ENCODE measurements at regions not wholly inside any gene's neighbourhood (a gene's known extent, or its start where the extent isn't known, plus 50 kb on each side); places are given as distances from the start of the nearest gene placed in this dataset.

DNA sequence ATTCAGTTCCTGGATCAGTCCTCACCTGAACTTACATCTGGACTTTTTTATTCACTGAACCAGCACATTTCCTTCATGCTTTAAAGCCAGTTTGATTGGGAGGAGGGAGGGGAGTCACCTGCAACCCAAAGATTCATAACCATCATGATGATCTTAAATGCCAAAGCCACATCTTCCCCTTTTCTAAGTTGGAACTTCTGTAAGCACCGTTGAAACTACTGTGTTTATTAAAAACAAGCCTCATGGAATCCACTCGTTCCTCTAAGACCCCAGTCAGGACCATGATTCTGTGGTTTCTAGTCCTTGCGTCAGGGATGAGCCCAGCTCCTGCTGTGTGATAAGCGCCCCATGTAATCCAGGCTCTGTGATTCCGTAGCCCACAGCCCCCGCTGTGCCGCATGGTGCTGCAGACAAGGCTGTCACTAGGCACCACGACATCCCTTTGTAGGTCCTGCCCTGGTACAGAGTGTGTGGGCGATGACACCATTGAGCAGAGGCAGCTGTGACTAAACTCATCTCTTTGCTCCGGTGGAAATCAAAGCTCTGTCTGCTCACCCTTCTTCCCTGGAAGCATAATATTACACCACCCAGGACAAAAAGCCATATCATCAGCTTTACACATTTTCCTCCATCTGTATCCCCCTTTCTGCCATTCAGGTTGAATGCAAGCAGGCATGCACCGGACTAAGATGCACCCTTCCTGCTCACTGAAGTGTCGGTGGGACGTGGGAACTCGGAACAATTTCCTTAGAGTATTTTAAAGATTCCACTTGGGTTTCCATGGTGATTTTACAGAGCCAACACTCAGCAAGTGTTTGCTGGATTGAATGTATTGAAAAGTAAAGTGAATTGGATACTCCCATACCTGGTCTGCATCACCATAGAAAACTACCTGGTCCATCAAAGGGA, 132.0 kb upstream of the FSTL4 start:
- H3K9ac ChIP-seq (ENCODE audit: low read depth, low read length), result no peak overlapping the region
- no peak overlapping the region for H3K4me2 ChIP-seq (ENCODE audit: low read length)
- no peaks in the 10 kb centered on the region for H3K4me1 ChIP-seq (ENCODE audit: control insufficient read depth, insufficient read depth, low read length)
- H3K36me3 ChIP-seq (ENCODE audit: insufficient read depth, low read length), result no peaks in the 10 kb centered on the region
- peaks cover 19% of the 10 kb centered on the region for H3K27me3 ChIP-seq (ENCODE audit: control insufficient read depth, insufficient read depth, low read length)
- no peak overlapping the region for H3K4me3 ChIP-seq (ENCODE audit: low read length)
- peaks cover 2% of the 10 kb centered on the region for H3K9me3 ChIP-seq (replicated peaks; ENCODE audit: low read length)

- Histone ChIP-seq H3K9me3 (replicated peaks; ENCODE audit: low read length) (peaks cover 2% of the 10 kb centered on the region), H3K4me1 (ENCODE audit: control insufficient read depth, insufficient read depth, low read length) (no peaks in the 10 kb centered on the region), H3K9ac (ENCODE audit: low read depth, low read length) (no peak overlapping the region), H3K27me3 (ENCODE audit: control insufficient read depth, insufficient read depth, low read length) (peaks cover 19% of the 10 kb centered on the region), H3K4me3 (ENCODE audit: low read length) (no peak overlapping the region), H3K36me3 (ENCODE audit: insufficient read depth, low read length) (no peaks in the 10 kb centered on the region), H3K4me2 (ENCODE audit: low read length) (no peak overlapping the region)
Observed at GRCh38 chr5:133742431-133742988, 130.2 kb upstream of the FSTL4 start.

DNA sequence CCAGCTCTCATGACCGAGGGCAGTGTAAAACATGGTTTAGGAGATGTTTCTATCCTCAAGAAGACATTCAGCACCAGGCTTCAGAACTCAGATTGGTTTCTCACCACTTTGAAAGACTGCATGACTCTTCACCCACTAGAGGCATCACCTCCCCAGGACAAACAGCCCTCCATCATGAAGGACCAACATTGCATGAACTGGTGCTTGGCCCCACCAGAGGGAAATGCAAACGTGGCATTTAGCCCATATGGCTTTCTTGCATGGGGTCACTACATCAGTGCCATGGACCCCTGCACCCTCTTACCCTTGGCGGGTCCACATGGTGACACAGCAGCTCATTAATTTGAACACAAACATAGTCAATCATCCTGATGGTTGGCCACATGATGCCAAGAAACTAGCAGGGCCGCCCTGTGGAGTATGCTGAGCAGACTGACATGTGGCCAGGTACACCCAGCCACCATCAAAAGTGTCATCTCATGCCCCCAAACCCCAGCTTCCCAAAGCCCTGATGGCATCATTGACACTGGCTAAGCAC, 129.5 kb upstream of the FSTL4 start:
- Histone ChIP-seq H3K36me3 (ENCODE audit: insufficient read depth, low read length) (no peaks in the 10 kb centered on the region), H3K27me3 (ENCODE audit: control insufficient read depth, insufficient read depth, low read length) (peaks cover 19% of the 10 kb centered on the region), H3K9me3 (replicated peaks; ENCODE audit: low read length) (peaks cover 1% of the 10 kb centered on the region)

DNA sequence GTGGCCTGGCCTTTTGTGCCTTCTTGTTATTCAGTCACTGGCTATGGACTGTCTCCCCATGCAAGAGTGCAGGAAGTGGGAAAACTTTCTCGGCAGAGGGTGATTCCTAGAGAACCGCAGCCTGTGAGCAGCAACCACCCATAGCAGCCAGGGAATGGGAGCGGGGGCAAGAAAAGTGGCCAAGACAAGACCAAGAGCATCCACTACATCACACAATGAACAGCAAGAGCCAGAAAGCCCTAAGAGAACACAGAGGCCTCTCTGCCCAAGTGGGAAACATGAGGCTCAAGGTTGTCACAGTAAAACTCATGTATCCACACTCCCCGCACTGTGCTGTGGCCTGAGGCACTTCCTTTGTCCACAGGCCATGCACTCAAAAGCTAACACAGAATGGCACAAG, 129.1 kb upstream of the FSTL4 start:
- Histone ChIP-seq H3K9ac (ENCODE audit: low read depth, low read length) (no peak overlapping the region), H3K27me3 (ENCODE audit: control insufficient read depth, insufficient read depth, low read length) (peaks cover 19% of the 10 kb centered on the region), H3K4me2 (ENCODE audit: low read length) (no peak overlapping the region), H3K9me3 (replicated peaks; ENCODE audit: low read length) (no peaks in the 10 kb centered on the region), H3K36me3 (ENCODE audit: insufficient read depth, low read length) (no peaks in the 10 kb centered on the region), H3K4me3 (ENCODE audit: low read length) (no peak overlapping the region), H3K4me1 (ENCODE audit: control insufficient read depth, insufficient read depth, low read length) (no peaks in the 10 kb centered on the region)

More for the DNA sequence above, 129.5 kb upstream of the FSTL4 start:
- H3K9ac ChIP-seq (ENCODE audit: low read depth, low read length), result no peak overlapping the region
- no peaks in the 10 kb centered on the region for H3K4me1 ChIP-seq (ENCODE audit: control insufficient read depth, insufficient read depth, low read length)
- no peak overlapping the region for H3K4me3 ChIP-seq (ENCODE audit: low read length)
- H3K4me2 ChIP-seq (ENCODE audit: low read length), result no peak overlapping the region

- Histone ChIP-seq H3K4me3 (ENCODE audit: low read length) (no peak overlapping the region), H3K27me3 (ENCODE audit: control insufficient read depth, insufficient read depth, low read length) (peaks cover 12% of the 10 kb centered on the region), H3K4me2 (ENCODE audit: low read length) (no peak overlapping the region), H3K36me3 (ENCODE audit: insufficient read depth, low read length) (no peaks in the 10 kb centered on the region), H3K4me1 (ENCODE audit: control insufficient read depth, insufficient read depth, low read length) (peaks cover 13% of the 10 kb centered on the region), H3K9ac (ENCODE audit: low read depth, low read length) (no peak overlapping the region), H3K9me3 (replicated peaks; ENCODE audit: low read length) (no peaks in the 10 kb centered on the region)
Observed at GRCh38 chr5:133739181-133739780, 126.9 kb upstream of the FSTL4 start.

GRCh38 chr5:133738271-133738670, 125.9 kb upstream of the FSTL4 start:
- Histone ChIP-seq H3K4me1 (ENCODE audit: control insufficient read depth, insufficient read depth, low read length) (peaks cover 13% of the 10 kb centered on the region), H3K27me3 (ENCODE audit: control insufficient read depth, insufficient read depth, low read length) (peaks cover 7% of the 10 kb centered on the region), H3K4me2 (ENCODE audit: low read length) (no peak overlapping the region), H3K9me3 (replicated peaks; ENCODE audit: low read length) (no peaks in the 10 kb centered on the region), H3K4me3 (ENCODE audit: low read length) (no peak overlapping the region), H3K36me3 (ENCODE audit: insufficient read depth, low read length) (no peaks in the 10 kb centered on the region), H3K9ac (ENCODE audit: low read depth, low read length) (no peak overlapping the region)

GRCh38 chr5:133736512-133736911, 124.2 kb upstream of the FSTL4 start:
- peaks cover 13% of the 10 kb centered on the region for H3K4me1 ChIP-seq (ENCODE audit: control insufficient read depth, insufficient read depth, low read length)
- H3K4me3 ChIP-seq (ENCODE audit: low read length), result no peak overlapping the region
- H3K27me3 ChIP-seq (ENCODE audit: control insufficient read depth, insufficient read depth, low read length), result peaks cover 3% of the 10 kb centered on the region
- no peak overlapping the region for H3K4me2 ChIP-seq (ENCODE audit: low read length)
- H3K9ac ChIP-seq (ENCODE audit: low read depth, low read length), result no peak overlapping the region
- H3K9me3 ChIP-seq (replicated peaks; ENCODE audit: low read length), result no peaks in the 10 kb centered on the region
- H3K36me3 ChIP-seq (ENCODE audit: insufficient read depth, low read length), result no peaks in the 10 kb centered on the region

GRCh38 chr5:133735346-133735745, 123.0 kb upstream of the FSTL4 start:
- no peak overlapping the region for H3K9ac ChIP-seq (ENCODE audit: low read depth, low read length)
- H3K36me3 ChIP-seq (ENCODE audit: insufficient read depth, low read length), result no peaks in the 10 kb centered on the region
- no peaks in the 10 kb centered on the region for H3K27me3 ChIP-seq (ENCODE audit: control insufficient read depth, insufficient read depth, low read length)
- H3K4me2 ChIP-seq (ENCODE audit: low read length), result no peak overlapping the region
- no peak overlapping the region for H3K4me3 ChIP-seq (ENCODE audit: low read length)
- H3K4me1 ChIP-seq (ENCODE audit: control insufficient read depth, insufficient read depth, low read length), result peaks cover 13% of the 10 kb centered on the region
- no peaks in the 10 kb centered on the region for H3K9me3 ChIP-seq (replicated peaks; ENCODE audit: low read length)

DNA sequence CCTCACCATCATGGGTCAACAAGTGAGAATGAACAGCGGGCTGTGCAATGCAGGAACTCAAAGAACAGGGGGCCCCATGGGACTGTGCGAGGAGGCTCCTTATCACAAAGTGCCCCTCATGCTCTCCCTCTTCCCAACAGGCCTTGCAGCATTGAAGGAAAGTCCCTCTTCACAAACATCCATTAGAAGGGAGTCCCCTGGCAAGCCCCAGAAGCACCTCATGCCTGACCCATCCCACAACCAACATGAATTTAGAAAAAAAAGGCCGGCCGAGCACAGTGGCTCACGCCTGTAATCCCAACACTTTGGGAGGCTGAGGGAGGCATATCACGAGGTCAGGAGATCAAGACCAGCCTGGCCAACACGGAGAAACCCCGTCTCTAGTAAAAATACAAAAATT, 122.6 kb upstream of the FSTL4 start:
- no peaks in the 10 kb centered on the region for H3K36me3 ChIP-seq (ENCODE audit: insufficient read depth, low read length)
- H3K9ac ChIP-seq (ENCODE audit: low read depth, low read length), result no peak overlapping the region
- H3K27me3 ChIP-seq (ENCODE audit: control insufficient read depth, insufficient read depth, low read length), result no peaks in the 10 kb centered on the region
- peaks cover 13% of the 10 kb centered on the region for H3K4me1 ChIP-seq (ENCODE audit: control insufficient read depth, insufficient read depth, low read length)
- no peak overlapping the region for H3K4me3 ChIP-seq (ENCODE audit: low read length)
- H3K9me3 ChIP-seq (replicated peaks; ENCODE audit: low read length), result no peaks in the 10 kb centered on the region
- H3K4me2 ChIP-seq (ENCODE audit: low read length), result no peak overlapping the region

DNA sequence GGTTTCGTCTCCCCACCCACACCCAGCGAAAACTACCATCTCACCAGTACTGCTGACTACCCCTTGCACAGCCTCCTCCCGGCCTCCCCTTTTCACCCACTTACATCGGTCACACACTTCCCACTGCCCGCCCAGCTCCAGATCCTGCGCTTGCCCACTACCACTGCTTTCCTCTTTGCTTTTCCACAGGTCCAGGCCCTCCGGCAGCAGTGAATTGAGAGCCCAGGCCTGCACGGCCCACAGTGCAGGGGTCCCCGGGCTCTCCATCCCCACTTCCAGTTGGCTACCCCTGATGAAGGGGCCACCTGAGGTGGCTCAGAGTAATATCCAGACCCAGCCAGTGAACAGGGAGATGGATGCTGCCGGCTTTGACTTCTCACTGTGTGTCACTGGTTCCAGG, 120.2 kb upstream of the FSTL4 start:
- H3K4me1 ChIP-seq (ENCODE audit: control insufficient read depth, insufficient read depth, low read length), result peaks cover 13% of the 10 kb centered on the region
- H3K27me3 ChIP-seq (ENCODE audit: control insufficient read depth, insufficient read depth, low read length), result no peaks in the 10 kb centered on the region
- H3K9ac ChIP-seq (ENCODE audit: low read depth, low read length), result no peak overlapping the region
- H3K9me3 ChIP-seq (replicated peaks; ENCODE audit: low read length), result no peaks in the 10 kb centered on the region
- no peak overlapping the region for H3K4me2 ChIP-seq (ENCODE audit: low read length)
- H3K36me3 ChIP-seq (ENCODE audit: insufficient read depth, low read length), result no peaks in the 10 kb centered on the region
- H3K4me3 ChIP-seq (ENCODE audit: low read length), result no peak overlapping the region

DNA sequence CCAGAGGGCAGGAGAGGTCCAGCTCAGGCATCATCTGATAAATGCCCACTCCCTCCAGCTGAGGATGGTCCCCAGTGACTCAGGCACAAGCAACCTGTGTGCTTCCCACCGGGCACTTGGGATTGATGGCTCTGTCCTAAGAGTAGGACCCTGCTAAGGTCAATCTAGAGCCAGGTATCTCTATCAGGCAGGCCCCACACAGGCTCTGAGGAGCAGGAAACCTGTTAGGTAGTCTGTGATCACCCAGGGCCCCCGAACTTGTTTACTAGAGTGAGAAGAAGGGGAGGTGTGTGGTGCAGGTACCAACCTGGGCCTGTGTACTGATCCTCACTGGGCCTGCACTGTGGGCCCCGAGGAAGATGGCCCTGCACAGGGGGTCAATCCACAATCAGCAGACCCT, 119.6 kb upstream of the FSTL4 start:
- peaks cover 13% of the 10 kb centered on the region for H3K4me1 ChIP-seq (ENCODE audit: control insufficient read depth, insufficient read depth, low read length)
- H3K27me3 ChIP-seq (ENCODE audit: control insufficient read depth, insufficient read depth, low read length), result no peaks in the 10 kb centered on the region
- H3K9me3 ChIP-seq (replicated peaks; ENCODE audit: low read length), result no peaks in the 10 kb centered on the region
- H3K4me2 ChIP-seq (ENCODE audit: low read length), result no peak overlapping the region
- no peak overlapping the region for H3K9ac ChIP-seq (ENCODE audit: low read depth, low read length)
- no peaks in the 10 kb centered on the region for H3K36me3 ChIP-seq (ENCODE audit: insufficient read depth, low read length)
- no peak overlapping the region for H3K4me3 ChIP-seq (ENCODE audit: low read length)
